ENCODE measurements at regions not wholly inside any gene's neighbourhood (a gene's known extent, or its start where the extent isn't known, plus 50 kb on each side); places are given as distances from the start of the nearest gene placed in this dataset.
"Not testable (repeated sequence)": the region's sequence is repeated elsewhere in the genome, so short reads cannot be mapped to it uniquely, and the experiment has no call there.

DNA sequence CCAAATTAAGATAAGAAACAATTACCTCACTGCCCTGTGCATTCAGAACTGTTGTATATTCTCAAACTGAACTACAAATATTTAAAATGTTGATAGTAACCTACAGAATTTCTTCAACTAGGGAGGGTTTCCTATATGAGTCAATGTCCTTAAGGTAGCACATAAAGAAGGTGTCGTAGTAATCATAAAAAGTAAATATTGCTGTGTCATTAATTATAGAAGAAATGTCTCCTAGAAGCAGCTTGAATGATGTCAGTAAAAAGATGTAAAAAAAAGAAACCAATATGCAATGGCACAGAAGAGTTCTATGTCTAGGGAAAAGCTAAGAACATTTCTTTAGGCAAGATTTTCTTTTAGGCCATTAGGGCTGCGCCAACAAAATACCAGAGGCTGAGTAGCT, 559.6 kb upstream of the EPHA5 start:
- FAIRE-seq, result no peak

DNA sequence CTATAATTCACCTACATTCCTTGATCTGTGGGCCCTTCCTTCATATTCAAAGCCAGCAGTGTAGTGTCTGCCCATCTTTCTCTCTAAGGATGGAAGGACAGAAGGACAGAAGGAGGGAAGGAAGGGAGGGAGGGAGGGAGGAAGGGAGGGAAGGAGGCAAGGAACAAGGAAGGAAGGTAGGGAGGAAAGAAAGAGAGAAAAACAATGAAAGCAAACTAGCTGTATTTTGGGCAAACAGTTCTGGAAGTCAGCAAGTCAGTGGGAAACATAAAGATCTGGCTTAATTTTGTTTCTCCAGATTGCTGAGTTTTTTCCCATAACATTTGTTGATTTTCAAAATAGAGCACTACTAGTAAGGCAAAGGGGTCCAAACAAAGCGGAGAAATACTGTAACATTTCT, 555.2 kb upstream of the EPHA5 start:
- FAIRE-seq, result no peak

DNA sequence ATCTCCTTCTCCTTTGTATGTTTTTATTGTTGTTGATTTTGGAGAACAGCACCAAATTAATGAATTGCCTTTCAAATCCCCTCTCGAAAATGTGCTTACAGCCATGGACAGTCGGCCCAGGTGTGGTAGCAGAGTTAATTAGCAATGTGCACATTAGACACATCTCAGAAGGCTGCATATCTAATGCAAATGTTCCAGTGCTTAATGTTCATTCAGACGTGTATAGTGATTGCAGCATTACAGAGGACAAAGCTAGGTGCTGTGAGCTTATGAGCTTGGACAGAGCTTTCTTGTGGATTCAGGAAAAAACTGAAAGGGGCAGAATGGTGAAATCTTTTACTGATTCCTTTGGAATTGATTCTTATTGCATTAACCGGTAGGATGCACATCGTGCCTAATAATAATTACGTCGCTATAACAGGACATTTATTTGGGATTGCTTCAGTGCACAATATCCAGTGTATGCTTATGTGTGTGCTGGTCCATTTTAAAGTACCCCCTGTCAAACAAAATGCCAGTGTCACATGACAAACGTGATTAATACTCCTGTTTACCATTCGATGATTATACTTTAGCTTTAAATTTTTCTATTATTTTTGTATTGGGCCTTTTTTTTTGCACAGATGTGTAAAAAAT, 552.9 kb upstream of the EPHA5 start:
- peak; percentile 36 for FAIRE-seq

DNA sequence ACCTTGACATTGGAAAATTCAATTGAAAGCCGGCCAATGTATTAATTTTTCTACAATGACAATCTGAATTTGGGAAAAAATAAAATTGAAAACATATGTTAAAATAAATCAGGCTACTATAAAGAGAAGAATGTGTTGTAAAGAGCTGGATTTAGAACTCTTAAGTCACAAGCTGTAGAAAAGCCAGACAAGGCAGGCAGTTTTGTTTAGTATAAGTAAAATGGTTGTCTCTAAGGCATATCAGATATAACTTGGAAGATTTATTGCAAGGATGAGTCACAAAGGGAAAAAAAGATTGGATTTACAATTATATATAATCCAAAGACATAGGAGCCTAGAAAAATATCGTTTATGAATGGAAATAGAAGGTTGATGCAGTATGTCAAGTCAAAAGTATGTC, 549.1 kb upstream of the EPHA5 start:
- no peak for FAIRE-seq

DNA sequence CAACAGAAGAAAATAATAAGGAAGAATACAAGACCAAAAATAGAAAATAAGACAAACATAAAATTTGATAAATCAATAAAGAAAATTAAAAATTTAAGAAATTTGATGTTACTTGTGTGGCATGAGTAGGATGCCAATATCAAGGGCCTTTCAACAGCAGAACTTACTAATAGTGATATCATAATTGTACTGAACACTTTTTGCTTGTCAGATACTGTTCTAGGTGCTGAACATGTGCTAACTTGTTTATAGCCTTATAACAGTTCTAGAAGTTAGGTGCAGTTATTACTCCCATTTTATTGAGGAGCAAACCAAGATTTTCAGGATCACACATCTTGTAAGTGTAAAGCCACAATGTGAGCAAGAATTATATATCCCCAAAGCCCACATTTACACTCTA, 546.0 kb upstream of the EPHA5 start:
- no peak for FAIRE-seq

DNA sequence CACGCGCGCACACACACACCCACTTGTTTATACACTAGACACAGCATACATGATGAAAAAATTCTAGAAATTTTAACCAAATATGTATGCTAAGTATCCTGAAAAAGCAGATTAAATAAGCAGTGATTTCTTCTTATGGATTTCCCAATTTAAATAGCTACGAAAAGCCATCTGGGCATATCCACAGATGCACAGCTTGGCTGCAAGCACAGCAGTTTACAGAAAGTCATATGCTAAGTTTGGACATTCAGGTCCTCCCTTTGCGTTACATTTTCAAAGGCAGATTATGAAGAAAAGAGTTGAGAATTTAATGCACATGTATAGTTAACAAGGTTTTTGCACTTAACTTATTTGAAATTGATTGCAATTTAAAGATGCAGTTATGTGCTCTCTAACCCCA, 542.2 kb upstream of the EPHA5 start:
- no peak for FAIRE-seq

DNA sequence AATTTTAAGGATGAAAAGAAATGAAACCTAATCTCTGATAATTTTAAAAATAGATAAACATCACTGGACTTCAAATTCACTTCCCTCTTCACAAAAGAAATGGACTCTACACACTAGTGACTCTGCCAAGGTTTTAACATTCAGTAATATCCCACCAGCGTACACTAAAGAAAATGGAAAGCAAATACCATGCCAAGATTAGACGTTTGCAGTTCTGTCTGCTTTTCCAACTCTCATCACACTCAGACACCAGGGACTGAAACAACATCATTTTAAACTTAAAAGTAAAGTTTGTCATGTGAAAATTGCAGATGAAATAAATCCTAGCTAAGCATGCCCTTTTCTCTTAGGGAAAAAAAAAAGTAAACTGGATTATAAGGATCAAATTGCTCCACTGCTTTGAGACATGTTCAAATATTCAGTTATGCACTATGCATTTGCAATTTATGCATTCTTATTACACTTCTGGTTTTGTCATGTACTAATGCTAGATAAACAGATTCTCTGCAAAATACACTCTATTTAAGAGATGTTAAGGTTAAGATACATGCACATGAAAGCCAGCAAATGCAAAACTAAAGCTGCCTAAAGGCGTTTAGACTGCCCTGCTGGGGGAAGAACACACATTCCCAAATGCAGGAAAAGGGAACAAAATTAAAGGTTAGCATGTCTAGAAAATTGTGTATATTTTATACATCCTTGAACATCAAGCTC, 534.4 kb upstream of the EPHA5 start:
- FAIRE-seq, result no peak

DNA sequence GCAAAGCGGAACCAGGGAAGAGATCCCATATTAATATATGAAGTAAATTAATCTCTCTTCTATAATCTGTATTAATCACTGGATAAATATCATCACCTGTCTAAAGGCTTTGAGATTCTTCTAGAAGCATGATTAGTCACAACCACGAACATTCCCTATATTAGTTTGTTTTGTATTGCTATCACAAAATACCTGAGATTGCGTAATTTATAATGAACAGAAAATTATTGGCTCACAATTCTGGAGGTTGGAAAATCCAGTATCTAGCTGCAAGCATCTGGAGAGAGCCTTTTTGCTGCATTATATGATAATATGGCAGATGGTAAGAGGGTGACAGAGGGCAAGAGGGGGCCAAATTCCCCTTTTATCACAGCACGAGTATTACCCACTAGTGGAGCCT, 532.6 kb upstream of the EPHA5 start:
- FAIRE-seq, result no peak

DNA sequence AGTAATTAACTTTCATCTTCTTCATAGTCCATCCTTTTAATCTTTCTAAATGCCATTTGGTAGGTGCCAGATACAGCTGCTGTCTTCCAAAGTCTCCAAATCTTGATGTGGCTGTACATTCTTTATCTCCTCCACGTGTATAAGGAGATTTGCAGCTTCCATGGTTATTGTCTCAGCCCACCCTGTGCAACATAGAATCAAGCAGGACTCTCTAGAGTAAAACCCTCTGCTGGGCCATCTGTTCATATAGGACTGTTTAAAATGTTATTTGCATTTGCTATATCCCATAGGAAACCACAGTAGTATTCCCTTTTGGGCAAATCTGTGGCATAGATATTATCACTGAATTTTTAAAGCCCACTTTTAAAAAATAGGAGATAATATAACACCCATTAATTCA, 527.2 kb upstream of the EPHA5 start:
- no peak for FAIRE-seq

DNA sequence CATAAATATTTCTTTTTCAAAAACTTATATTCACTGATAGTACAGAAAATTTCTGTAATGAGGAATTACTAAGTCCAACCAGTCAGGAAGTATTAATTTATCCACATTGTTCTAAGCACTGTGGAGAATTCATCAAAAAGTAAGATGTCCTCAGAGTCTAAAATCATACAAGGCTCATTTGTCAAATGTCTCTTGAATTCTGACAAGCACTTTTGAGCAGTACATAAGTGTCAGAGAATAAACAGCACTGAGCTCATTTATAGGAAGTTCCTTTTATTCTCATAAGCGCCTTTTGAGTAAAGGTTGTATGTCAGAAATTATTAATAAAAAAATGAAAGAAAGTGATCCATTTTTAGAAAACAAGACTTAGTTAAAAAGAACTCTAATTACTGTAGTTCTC, 523.2 kb upstream of the EPHA5 start:
- FAIRE-seq, result no peak

DNA sequence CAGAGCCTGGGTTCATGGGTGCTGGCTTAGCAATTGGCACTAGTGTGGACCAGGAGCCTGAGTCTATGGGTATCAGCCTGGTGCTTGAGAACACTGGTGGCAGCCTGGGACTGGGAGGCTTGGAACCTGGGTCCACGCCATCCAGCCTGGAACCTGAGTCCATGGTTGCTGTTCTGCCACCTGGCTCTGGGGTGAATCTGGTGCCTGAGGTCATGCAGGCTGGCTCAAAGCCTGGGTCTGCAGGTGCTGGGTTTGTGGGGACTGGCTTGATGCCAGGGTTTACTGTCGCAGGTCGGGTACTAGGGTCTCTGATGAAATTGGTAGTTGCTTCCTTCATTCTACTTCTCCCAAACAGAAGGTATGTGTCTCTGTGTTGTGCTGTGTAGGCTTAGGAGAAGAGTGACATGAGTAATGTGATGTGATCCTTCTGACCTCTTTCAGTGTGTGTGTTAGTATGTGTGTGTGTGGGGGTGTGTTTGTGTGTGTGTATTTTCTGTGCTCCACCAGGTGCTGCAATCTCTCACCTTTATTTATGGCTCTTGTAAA, 517.0 kb upstream of the EPHA5 start:
- no peak for FAIRE-seq

DNA sequence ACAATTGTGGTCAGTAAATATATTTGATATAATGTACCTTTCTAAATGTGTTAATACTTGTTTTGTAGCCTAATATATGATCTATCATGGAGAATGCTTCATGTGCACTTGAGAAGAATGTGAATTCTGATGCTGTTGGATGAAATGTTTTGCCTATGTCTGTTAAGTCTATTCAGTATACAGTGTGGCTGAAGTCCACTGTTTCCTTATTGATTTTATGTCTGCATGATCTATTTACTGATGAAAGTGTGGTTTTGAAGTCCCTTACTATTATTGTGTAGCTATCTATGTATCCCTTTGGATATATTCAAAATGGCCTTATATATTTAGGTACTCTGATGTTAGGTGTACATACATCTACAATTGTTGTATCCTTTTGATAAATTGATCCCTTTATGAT, 515.8 kb upstream of the EPHA5 start:
- no peak for FAIRE-seq

DNA sequence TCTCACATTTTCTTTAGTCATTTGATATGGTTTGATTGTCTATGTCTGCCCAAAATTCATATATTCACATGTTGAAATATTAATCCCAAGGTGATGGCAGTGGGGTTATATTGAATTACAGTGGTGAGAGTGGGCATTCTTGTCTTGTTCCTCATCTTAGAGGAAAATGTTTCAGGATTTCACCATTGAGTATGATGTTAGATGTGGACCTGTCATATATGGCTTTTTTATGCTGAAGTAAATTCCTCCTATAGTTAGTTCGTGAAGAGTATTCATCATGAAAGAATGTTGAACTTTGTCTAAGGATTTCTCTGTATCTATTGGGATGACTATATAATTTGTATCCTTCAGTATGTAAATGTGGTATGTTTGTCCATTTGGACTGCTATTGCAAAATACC, 512.3 kb upstream of the EPHA5 start:
- FAIRE-seq, result no peak

DNA sequence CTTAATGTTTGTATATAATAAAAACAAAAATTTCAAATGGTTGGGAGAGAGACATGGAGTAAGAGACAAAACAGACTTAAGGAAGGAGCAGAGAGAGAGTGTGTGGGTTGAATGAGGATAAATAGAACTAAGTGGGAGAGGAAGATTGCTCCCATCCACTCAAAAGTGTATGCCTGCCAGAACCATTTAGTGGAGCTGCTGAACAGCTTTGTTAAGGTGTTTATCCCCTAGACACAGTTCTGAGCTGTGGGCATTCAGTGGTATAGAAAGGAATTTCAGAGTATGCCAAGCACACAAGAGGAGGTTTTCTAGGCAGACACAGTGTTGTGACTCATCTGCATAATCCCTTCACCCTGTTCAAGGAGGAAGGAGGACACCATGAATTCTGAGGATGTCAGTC, 508.6 kb upstream of the EPHA5 start:
- FAIRE-seq, result no peak

DNA sequence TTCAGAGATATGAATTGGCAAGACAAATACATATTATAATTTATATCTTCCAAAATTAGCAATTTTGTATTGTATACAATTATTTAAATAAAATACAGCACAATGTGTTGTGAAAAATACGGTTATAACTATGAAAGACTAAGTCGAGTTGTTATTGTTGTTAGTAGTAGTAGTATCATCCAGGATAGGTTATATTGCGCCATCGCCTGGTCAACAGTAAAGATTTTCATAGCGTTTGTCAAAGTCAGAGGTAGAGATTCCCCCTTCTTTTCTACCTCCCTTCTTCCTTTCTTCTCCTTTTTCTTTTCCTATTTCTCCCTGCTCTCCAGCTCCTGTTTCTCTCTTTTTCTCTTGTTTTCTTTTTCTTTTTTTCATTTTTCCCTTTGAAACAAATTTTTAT, 499.1 kb upstream of the EPHA5 start:
- FAIRE-seq, result no peak

DNA sequence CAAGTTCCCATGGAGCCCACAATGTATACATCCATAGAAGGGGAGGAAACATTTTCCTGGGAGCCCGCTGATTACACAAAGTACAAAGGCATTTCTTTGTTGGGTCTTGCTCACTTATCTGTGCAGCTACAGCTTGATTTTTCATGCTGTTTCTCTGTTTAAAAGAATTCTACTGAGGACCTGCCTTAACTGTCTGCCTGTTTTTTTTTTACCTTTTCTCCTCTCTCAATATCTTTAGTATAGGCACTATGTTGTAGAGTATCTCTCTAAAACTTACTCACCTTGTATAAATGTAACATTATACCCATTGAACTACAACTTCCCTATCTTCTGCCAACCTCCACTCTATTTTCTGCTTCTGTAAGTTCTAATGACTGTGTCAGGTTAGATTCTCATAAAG, 494.6 kb upstream of the EPHA5 start:
- no peak for FAIRE-seq

DNA sequence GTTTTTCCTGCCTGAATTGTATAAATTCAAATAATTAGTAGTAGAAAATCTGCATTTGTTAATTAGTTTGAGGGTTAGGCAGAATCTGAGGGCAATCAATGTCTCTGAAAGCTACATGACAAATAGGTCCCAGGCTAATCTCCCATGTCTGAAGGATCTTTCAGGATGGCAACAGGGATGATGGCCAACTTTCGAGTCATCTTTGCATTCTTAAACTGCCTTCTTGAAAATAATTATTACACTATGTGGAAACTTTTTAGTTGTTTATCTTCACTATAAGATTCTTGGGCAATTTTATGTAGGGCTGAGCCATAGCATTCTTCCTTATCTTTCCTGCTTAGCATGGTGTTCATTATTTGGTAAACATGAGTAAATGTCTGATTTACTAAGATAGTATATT, 490.3 kb upstream of the EPHA5 start:
- no peak for FAIRE-seq

DNA sequence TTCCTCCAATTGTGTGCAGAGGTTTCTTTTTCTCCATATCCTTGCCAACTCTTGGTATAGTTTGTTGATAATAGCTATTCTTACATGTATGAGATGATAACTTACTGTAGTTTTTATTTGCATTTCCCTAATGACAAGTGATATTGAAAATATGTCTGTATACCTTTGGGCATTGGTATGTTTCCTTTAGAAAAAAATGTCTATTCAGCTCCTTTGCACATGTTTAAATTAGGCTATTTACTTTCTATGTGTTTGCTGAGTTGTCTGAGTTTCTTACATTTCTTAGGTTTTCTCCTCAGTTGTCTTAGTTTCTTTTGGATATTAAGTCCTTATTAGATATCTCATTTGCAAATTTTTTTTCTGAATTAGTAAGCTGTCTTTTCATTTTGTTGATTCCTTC, 487.3 kb upstream of the EPHA5 start:
- FAIRE-seq, result no peak

DNA sequence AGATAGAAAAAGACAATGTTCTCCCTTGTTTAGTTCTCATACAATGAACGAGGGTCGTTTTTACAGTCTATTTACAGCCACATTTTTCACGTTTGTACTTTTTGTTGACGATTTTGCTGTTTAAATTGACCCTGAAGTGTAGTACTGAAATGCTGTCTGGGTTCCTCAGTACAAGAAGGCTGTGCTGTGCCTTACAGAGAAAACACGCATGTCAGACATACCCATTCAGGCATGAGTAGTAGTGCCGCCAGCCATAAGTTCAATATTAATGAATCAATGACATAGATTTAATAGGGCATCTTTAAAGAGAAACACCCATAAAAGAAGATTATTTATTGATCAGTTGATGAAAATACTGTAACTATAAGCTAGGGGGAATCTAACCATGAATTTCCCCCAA, 459.8 kb upstream of the EPHA5 start:
- no peak for FAIRE-seq

DNA sequence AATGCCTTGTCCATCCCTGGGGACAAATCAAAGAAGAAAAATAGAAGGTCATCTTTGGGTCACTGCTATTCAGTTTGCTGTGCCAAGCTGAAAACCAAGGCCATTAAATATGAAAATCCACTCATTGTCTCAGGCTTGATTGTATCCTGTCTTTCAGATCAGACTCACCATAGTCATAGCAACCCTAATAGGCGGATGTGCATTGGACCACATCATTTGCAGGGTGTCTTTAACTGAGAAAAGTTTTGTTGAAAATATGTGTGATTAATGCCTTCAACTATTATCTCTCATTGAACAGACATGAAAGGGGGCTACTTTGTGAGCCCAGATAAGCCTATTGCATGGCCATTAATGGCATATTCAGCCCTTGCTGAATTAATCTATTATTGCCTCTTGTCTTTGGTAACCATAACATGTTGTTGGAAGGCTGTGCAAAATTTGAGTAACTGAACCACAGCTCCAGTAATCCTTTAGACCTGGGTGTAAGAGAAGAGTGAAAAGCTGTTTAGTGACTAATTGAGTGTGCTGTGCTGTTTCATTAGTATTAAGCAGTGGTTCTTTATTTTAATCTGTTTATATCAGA, 453.6 kb upstream of the EPHA5 start:
- no peak for FAIRE-seq

DNA sequence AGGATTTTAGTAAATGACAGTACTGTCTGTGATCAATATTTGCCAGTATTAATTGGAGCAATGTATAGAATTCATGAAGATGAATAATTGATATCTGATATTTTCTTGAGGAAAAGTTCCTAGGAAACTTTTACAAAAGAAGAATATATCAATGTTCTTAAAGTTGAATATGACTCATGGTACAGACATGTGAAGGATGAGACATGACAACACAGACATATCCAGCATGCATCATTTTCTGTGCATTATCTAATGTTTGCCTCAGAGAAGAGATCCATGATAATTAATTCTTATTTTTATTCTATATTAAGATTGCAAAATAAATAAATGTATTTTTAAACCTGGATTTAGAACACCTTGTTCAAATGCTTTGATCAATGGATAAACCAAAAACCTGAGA, 452.9 kb upstream of the EPHA5 start:
- FAIRE-seq, result no peak

DNA sequence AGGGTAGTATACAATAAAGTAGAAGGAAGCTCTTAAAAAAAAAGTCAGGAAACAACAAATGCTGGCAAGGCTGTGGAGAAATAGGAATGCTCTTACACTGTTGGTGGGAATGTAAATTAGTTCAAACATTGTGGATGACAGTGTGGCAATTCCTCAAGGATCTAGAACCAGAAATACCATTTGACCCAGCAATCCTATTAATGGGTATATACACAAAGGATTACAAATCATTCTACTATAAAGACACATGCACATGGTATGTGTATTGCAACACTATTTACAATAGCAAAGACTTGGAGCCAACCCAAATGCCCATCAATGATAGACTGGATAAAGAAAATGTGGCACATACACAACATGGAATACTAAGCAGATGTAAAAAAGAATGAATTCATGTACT, 444.9 kb upstream of the EPHA5 start:
- not testable (repeated sequence) for FAIRE-seq

DNA sequence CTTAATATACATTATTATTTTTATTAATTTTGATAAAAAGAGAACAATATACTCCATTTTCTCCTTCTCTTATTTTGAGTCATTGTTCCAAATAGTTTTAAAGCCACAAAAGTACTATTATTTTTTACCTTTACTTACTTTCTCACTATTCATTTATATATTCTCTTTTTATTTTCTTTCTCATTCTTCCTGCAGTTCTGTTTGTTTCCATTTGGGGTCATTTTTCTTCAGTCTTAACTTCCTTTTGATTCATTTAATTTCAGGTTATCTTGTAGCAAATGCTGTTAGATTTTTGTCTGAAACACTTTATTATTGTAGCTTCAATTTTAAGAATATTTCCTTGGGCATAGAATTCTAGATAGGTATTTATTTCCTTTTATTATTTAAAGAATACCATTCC, 438.6 kb upstream of the EPHA5 start:
- no peak for FAIRE-seq

DNA sequence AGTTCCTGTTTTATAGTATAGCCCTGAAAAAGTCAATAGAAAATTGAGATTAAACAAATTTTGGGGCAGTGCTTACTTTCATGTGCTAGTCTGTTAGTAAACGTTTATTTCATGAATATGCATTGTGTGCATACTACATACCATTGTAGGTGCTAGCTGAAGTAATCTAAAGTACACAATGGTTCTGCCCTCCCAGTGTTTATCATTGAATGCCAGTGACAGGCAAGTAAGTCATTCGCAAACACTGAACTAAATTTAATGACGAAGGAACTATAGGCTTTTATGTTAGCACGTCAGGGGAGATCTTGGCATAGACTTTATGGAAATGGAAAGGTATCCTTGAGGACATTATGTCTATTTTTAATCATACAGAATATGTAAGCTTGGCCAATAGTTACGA, 426.9 kb upstream of the EPHA5 start:
- FAIRE-seq, result no peak

DNA sequence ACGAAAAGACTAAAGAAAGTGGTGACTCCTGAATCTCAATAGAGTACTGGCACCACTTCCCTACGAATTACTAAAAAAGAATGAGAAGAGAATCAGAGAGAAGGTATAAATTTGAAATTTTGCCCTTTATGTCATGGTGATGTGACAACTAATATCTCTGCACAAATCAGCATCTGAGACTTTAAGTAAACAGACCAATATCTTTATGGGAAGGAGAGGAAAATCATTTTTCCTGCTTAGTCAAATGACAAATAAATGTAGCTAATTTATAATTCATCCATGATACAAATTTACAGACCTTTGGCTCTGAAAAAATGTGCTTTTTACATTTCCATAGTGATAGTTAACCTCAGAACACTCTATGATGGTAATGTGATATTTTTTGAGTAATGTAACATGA, 424.8 kb upstream of the EPHA5 start:
- FAIRE-seq, result no peak
